ENCODE measurements at regions not wholly inside any gene's neighbourhood (a gene's known extent, or its start where the extent isn't known, plus 50 kb on each side); places are given as distances from the start of the nearest gene placed in this dataset.

GRCh38 chr10:8133146-8133545 is 78.7 kb downstream of the GATA3 start (continued):
- TF ChIP-seq RUNX3 (IDR thresholded peaks at IDR 0.05; ENCODE audit: low read length): peak; percentile 100
- TF ChIP-seq YY1 (IDR thresholded peaks at IDR 0.05; ENCODE audit: low read depth, low read length): no peak
- TF ChIP-seq CHD2 (IDR thresholded peaks at IDR 0.05; ENCODE audit: borderline replicate concordance, low read depth, low read length): no peak
- no peak for TF ChIP-seq POLR2A (IDR thresholded peaks at IDR 0.05; ENCODE audit: low read depth, low read length)
- TF ChIP-seq STAT3 (IDR thresholded peaks at IDR 0.05; ENCODE audit: low read depth, low read length): peak; percentile 57; the same call in 1 of the 2 replicates
- no peak for TF ChIP-seq SIX5 (IDR thresholded peaks at IDR 0.05; ENCODE audit: low read depth, low read length, severe bottlenecking)
- no peak for TF ChIP-seq ZNF274 (IDR thresholded peaks at IDR 0.05; ENCODE audit: insufficient read depth, insufficient read length)
- no peak for TF ChIP-seq PKNOX1 (IDR thresholded peaks at IDR 0.05)
- TF ChIP-seq IKZF2 (IDR thresholded peaks at IDR 0.05): peak; percentile 97 to 98
- TF ChIP-seq ZNF687 (IDR thresholded peaks at IDR 0.05): no peak
- peak; percentile 93 for TF ChIP-seq ZBED1 (IDR thresholded peaks at IDR 0.05; ENCODE audit: borderline replicate concordance)
- TF ChIP-seq FOXM1 (IDR thresholded peaks at IDR 0.05; ENCODE audit: low read depth, low read length): peak; percentile 99
- TF ChIP-seq TAF1 (IDR thresholded peaks at IDR 0.05; ENCODE audit: borderline replicate concordance, low read depth, low read length): no peak
- no peak for TF ChIP-seq KAT2A (conservative IDR thresholded peaks at IDR 0.05; ENCODE audit: control insufficient read depth, low read depth, low read length)
- peak; percentile 97 for TF ChIP-seq ATF2 (IDR thresholded peaks at IDR 0.05; ENCODE audit: low read length)
- no peak for TF ChIP-seq ZSCAN29 (IDR thresholded peaks at IDR 0.05)
- TF ChIP-seq, protein P1, sequence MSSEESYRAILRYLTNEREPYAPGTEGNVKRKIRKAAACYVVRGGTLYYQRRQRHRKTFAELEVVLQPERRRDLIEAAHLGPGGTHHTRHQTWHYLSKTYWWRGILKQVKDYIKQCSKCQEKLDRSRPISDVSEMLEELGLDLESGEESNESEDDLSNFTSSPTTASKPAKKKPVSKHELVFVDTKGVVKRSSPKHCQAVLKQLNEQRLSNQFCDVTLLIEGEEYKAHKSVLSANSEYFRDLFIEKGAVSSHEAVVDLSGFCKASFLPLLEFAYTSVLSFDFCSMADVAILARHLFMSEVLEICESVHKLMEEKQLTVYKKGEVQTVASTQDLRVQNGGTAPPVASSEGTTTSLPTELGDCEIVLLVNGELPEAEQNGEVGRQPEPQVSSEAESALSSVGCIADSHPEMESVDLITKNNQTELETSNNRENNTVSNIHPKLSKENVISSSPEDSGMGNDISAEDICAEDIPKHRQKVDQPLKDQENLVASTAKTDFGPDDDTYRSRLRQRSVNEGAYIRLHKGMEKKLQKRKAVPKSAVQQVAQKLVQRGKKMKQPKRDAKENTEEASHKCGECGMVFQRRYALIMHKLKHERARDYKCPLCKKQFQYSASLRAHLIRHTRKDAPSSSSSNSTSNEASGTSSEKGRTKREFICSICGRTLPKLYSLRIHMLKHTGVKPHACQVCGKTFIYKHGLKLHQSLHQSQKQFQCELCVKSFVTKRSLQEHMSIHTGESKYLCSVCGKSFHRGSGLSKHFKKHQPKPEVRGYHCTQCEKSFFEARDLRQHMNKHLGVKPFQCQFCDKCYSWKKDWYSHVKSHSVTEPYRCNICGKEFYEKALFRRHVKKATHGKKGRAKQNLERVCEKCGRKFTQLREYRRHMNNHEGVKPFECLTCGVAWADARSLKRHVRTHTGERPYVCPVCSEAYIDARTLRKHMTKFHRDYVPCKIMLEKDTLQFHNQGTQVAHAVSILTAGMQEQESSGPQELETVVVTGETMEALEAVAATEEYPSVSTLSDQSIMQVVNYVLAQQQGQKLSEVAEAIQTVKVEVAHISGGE (CRISPR knock-in tag; IDR thresholded peaks at IDR 0.05): no peak
- TF ChIP-seq TCF3 (IDR thresholded peaks at IDR 0.05; ENCODE audit: borderline replicate concordance, insufficient read depth, low read depth, low read length): peak; percentile 95
- TF ChIP-seq CBX5 (IDR thresholded peaks at IDR 0.05; ENCODE audit: low read depth): no peak
- TF ChIP-seq, protein P2, sequence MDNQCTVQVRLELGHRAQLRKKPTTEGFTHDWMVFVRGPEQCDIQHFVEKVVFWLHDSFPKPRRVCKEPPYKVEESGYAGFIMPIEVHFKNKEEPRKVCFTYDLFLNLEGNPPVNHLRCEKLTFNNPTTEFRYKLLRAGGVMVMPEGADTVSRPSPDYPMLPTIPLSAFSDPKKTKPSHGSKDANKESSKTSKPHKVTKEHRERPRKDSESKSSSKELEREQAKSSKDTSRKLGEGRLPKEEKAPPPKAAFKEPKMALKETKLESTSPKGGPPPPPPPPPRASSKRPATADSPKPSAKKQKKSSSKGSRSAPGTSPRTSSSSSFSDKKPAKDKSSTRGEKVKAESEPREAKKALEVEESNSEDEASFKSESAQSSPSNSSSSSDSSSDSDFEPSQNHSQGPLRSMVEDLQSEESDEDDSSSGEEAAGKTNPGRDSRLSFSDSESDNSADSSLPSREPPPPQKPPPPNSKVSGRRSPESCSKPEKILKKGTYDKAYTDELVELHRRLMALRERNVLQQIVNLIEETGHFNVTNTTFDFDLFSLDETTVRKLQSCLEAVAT (IDR thresholded peaks at IDR 0.05): peak; percentile 74
- peak; percentile 60 for TF ChIP-seq GABPA (IDR thresholded peaks at IDR 0.05; ENCODE audit: low read depth)
- TF ChIP-seq SUPT20H (IDR thresholded peaks at IDR 0.05; ENCODE audit: borderline replicate concordance, control insufficient read depth, low read depth, low read length): no peak
